ENCODE measurements at regions not wholly inside any gene's neighbourhood (a gene's known extent, or its start where the extent isn't known, plus 50 kb on each side); places are given as distances from the start of the nearest gene placed in this dataset.

DNA sequence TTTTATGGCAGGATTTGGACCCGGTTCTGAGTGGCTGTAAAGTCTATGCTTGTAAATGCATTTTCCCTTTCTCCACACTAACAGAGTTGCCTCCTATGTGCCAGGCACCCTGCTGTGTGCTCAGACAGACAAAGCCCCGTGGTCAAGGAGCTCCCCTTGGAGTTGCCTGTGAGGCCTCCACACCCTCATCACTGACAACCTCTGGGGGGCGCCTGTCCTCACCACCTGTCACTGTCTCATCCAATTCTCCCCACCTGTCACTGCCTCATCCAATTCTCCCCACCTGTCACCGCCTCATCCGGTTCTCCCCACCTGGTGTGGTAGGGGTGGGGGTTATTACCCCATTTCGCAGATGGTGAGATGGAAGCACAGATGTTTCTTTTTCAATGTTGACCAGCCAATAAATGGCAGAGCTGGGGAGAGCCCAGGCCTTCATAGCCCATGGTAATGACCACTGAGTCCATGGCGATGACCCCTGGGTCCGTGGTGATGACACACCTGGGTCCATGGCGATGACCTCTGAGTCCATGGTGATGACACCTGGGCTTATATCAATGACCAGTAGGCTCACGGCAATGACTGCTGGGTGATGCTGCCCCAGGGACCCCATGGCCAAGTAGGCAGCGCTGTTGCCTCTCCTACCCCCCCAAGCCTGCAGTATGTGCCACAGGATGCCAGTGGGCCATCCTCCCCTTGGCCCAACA is 150.1 kb downstream of the IRF8 start:
- Histone ChIP-seq H4K20me1 (ENCODE audit: control insufficient read depth, insufficient read depth) (no peaks in the 10 kb centered on the region), H3K79me2 (ENCODE audit: control insufficient read depth, insufficient read depth, low read length) (no peaks in the 10 kb centered on the region), H3K4me3 (no peak overlapping the region), H3K36me3 (ENCODE audit: control insufficient read depth in 2 of 2, insufficient read depth in 2 of 2, low read length in 1 of 2) (no peaks in the 10 kb centered on the region), H3K9ac (ENCODE audit: control insufficient read depth, insufficient read depth, low read length) (no peak overlapping the region), H3K27me3 (replicated peaks in 1 of 2; ENCODE audit: control insufficient read depth in 2 of 2, insufficient read depth in 2 of 2, low read length in 1 of 2) (peaks cover 0 to 8% of the 10 kb centered on the region in 2 experiments; a peak in 3 of 4 replicates), H2AFZ (ENCODE audit: control insufficient read depth, low read depth, low read length) (no peak overlapping the region), H3K27ac (ENCODE audit: control insufficient read depth, insufficient read depth) (no peak overlapping the region), H3K9me3 (replicated peaks; ENCODE audit: control insufficient read depth, insufficient read depth, low read length) (no peaks in the 10 kb centered on the region), H3K4me2 (ENCODE audit: control insufficient read depth, insufficient read depth) (no peak overlapping the region), H3K4me1 (ENCODE audit: control insufficient read depth, insufficient read depth, low read length) (no peaks in the 10 kb centered on the region)
- in situ Hi-C loops (cut with MboI) = loop anchor here (10.0 kb wide), 1 partner anchor 466 kb away; the partner anchor contains the start of gene FOXF1
- intact Hi-C loops (cut with micrococcal nuclease; ENCODE audit: unreplicated experiment) = loop anchor here (10.0 kb wide), 1 partner anchor 466 kb away; the partner anchor contains the start of gene FOXF1
- RAD21 ChIA-PET (ENCODE audit: unreplicated experiment) = interaction anchor here (1.2 kb wide), 1 partner anchor 230 kb away, joined by 5 read pairs; no protein-coding TSS in a partner anchor
- CTCF ChIA-PET = interaction anchor here (0.9 to 1.6 kb wide), 4 partner anchors 19 to 469 kb away, joined by 3 read pairs; no protein-coding TSS in a partner anchor
- WGBS (ENCODE audit: insufficient coverage, insufficient replicate concordance, low lambda C conversion rate, missing lambda C conversion rate) = 38% methylated on average over 11 of the region's 11 CpGs
- BruUV-seq (replicated peaks) = no TSS peak
- FAIRE-seq (no peak), ATAC-seq (no peak), DNase-seq (ENCODE audit: low read depth, low spot score) (no peak)
- SMC1A ChIA-PET (ENCODE audit: uncharacterized antibody, unreplicated experiment) = no interaction called here
- POLR2A ChIA-PET = no interaction called here
- TF ChIP-seq, protein P1, sequence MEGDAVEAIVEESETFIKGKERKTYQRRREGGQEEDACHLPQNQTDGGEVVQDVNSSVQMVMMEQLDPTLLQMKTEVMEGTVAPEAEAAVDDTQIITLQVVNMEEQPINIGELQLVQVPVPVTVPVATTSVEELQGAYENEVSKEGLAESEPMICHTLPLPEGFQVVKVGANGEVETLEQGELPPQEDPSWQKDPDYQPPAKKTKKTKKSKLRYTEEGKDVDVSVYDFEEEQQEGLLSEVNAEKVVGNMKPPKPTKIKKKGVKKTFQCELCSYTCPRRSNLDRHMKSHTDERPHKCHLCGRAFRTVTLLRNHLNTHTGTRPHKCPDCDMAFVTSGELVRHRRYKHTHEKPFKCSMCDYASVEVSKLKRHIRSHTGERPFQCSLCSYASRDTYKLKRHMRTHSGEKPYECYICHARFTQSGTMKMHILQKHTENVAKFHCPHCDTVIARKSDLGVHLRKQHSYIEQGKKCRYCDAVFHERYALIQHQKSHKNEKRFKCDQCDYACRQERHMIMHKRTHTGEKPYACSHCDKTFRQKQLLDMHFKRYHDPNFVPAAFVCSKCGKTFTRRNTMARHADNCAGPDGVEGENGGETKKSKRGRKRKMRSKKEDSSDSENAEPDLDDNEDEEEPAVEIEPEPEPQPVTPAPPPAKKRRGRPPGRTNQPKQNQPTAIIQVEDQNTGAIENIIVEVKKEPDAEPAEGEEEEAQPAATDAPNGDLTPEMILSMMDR (IDR thresholded peaks at IDR 0.05 in 2 of 3, conservative IDR thresholded peaks at IDR 0.05 in 1 of 3; ENCODE audit: control insufficient read depth in 2 of 3, extremely low read depth in 1 of 3, insufficient read depth in 1 of 3, low read depth in 3 of 3, low read length in 3 of 3) = 0 out of 6 replicates have a peak, but pooled peaks of 2 of the 3 experiments have one; percentile 12 to 21
- TF ChIP-seq NR2C2 (IDR thresholded peaks at IDR 0.05; ENCODE audit: borderline replicate concordance, control insufficient read depth, insufficient read length, low read depth) = no peak
- no peak for TF ChIP-seq CBFB (IDR thresholded peaks at IDR 0.05; ENCODE audit: low read depth)

All from GM12878 (cell line).